DND-41 (cell line): ENCODE measurements at regions not wholly inside any gene's neighbourhood (a gene's known extent, or its start where the extent isn't known, plus 50 kb on each side); places are given as distances from the start of the nearest gene placed in this dataset.

Experiments used
- ATAC-seq: fragments of 200-7000 bp; cut with Tn5 transposase; 3 replicates; pipeline ENCODE4 v1.9.1; 2021; ENCODE audit warnings: low read depth; ENCODE audit not compliant: insufficient read depth
- DNase-seq: peaks from one replicate; pipeline ENCODE4 v3.0.0-alpha.2; 2020
- H2AFZ ChIP-seq: 2 replicates; pipeline ENCODE4 v1.6.0; 2012; ENCODE audit warnings: low read depth, low read length
- H3K27ac ChIP-seq: 2 replicates; pipeline ENCODE4 v1.5.1; 2012; ENCODE audit warnings: low read length, inconsistent platforms
- H3K27me3 ChIP-seq: fragments of 200-600 bp; sonication (generic); 2 replicates; pipeline ENCODE4 v1.6.0; 2012; ENCODE audit warnings: low read length, mild to moderate bottlenecking, inconsistent platforms; ENCODE audit not compliant: insufficient read depth, poor library complexity
- H3K36me3 ChIP-seq: 2 replicates; pipeline ENCODE4 v1.5.1; 2012; ENCODE audit warnings: low read length, inconsistent platforms; ENCODE audit not compliant: insufficient read depth
- H3K4me1 ChIP-seq: 2 replicates; pipeline ENCODE4 v1.5.1; 2012; ENCODE audit warnings: mild to moderate bottlenecking, low read length; ENCODE audit not compliant: insufficient read depth
- H3K4me2 ChIP-seq: 2 replicates; pipeline ENCODE4 v1.6.0; 2012; ENCODE audit warnings: mild to moderate bottlenecking, moderate library complexity, low read length, inconsistent platforms; ENCODE audit not compliant: insufficient read depth
- H3K4me3 ChIP-seq, 2 experiments: fragments of 200-600 bp in 1 of 2; shearing (Covaris generic) in 1 of 2; 2 replicates each; pipeline ENCODE4 v1.5.1; 2012 to 2016; ENCODE audit warnings: inconsistent platforms in 2 of 2, low read length in 2 of 2, mild to moderate bottlenecking in 2 of 2, low read depth in 1 of 2, moderate library complexity in 1 of 2
- H3K79me2 ChIP-seq: 2 replicates; pipeline ENCODE4 v1.6.0; 2012; ENCODE audit warnings: low read length, inconsistent platforms; ENCODE audit not compliant: insufficient read depth
- H3K9ac ChIP-seq: 2 replicates; pipeline ENCODE4 v1.6.0; 2012; ENCODE audit warnings: low read depth, mild to moderate bottlenecking, inconsistent platforms, low read length, moderate library complexity
- H3K9me3 ChIP-seq: 2 replicates; pipeline ENCODE4 v1.5.1; 2012; ENCODE audit warnings: low read length, moderate library complexity, mild to moderate bottlenecking, inconsistent platforms; ENCODE audit not compliant: insufficient read depth, severe bottlenecking
- H4K20me1 ChIP-seq: 2 replicates; pipeline ENCODE4 v1.6.0; 2012; ENCODE audit warnings: low read length; ENCODE audit not compliant: insufficient read depth
- CTCF ChIP-seq: IDR thresholded peaks from 2 replicates; pipeline ENCODE4 v1.5.1; 2012; ENCODE audit warnings: borderline replicate concordance, low read length, moderate library complexity, mild to moderate bottlenecking; ENCODE audit not compliant: poor library complexity, severe bottlenecking; ENCODE audit errors: extremely low read depth
- EZH2 ChIP-seq: IDR thresholded peaks from 3 replicates; pipeline ENCODE4 v1.6.1; 2012; ENCODE audit warnings: borderline replicate concordance, low read depth, mild to moderate bottlenecking, moderate library complexity, low read length, inconsistent platforms; ENCODE audit not compliant: severe bottlenecking

- Histone ChIP-seq H3K9me3 (no peaks in the 10 kb centered on the region), H3K9ac (no peak overlapping the region), H3K4me1 (no peaks in the 10 kb centered on the region), H4K20me1 (no peaks in the 10 kb centered on the region), H3K4me3 (no peak overlapping the region), H3K36me3 (no peaks in the 10 kb centered on the region), H3K27me3 (no peaks in the 10 kb centered on the region), H3K4me2 (no peak overlapping the region), H3K79me2 (no peaks in the 10 kb centered on the region), H2AFZ (no peak overlapping the region), H3K27ac (no peak overlapping the region)
- DNase-seq (no peak), ATAC-seq (no peak)
- no peak for TF ChIP-seq CTCF
- no peak for TF ChIP-seq EZH2
Observed at GRCh38 chrX:17299206-17299605, 75.8 kb upstream of the NHS start.

- Histone ChIP-seq H4K20me1 (no peaks in the 10 kb centered on the region), H3K9me3 (no peaks in the 10 kb centered on the region)
Observed at GRCh38 chrX:17323397-17323796, 51.6 kb upstream of the NHS start.

More at GRCh38 chrX:17323397-17323796, 51.6 kb upstream of the NHS start:
- DNase-seq (no peak), ATAC-seq (no peak)
- Histone ChIP-seq H2AFZ (no peak overlapping the region), H3K4me2 (no peak overlapping the region), H3K4me3 (no peak overlapping the region), H3K79me2 (no peaks in the 10 kb centered on the region), H3K9ac (no peak overlapping the region), H3K36me3 (no peaks in the 10 kb centered on the region), H3K27ac (no peak overlapping the region), H3K4me1 (no peaks in the 10 kb centered on the region), H3K27me3 (no peaks in the 10 kb centered on the region)
- TF ChIP-seq CTCF (no peak), EZH2 (no peak)
